ENCODE measurements at regions not wholly inside any gene's neighbourhood (a gene's known extent, or its start where the extent isn't known, plus 50 kb on each side); places are given as distances from the start of the nearest gene placed in this dataset.

GRCh38 chr6:154570505-154570904, 60.0 kb upstream of the CNKSR3 start:
- no TSS peak for BruUV-seq (replicated peaks)
- Histone ChIP-seq H4K20me1 (replicated peaks; ENCODE audit: control insufficient read depth, extremely low read depth, insufficient read depth, low read length) (no peaks in the 10 kb centered on the region), H3K27me3 (ENCODE audit: control insufficient read depth in 2 of 2, insufficient read depth in 2 of 2, low read length in 2 of 2) (no peaks in the 10 kb centered on the region), H3K4me3 (replicated peaks in 1 of 3; ENCODE audit: insufficient read depth in 1 of 3, low read depth in 1 of 3, low read length in 3 of 3) (no peak overlapping the region), H3K27ac (ENCODE audit: insufficient read depth, low read depth, low read length) (no peak overlapping the region), H2AFZ (ENCODE audit: low read depth, low read length) (no peak overlapping the region), H3K36me3 (ENCODE audit: control insufficient read depth in 2 of 2, extremely low read depth in 1 of 2, insufficient read depth in 2 of 2, low read length in 2 of 2) (no peaks in the 10 kb centered on the region), H3K9me1 (replicated peaks; ENCODE audit: control insufficient read depth, extremely low read depth, insufficient read depth, low read length) (no peaks in the 10 kb centered on the region), H3K4me1 (ENCODE audit: control insufficient read depth, extremely low read depth, insufficient read depth, low read length) (peaks cover 16% of the 10 kb centered on the region), H3K4me2 (ENCODE audit: insufficient read depth, low read length) (no peak overlapping the region), H3K79me2 (ENCODE audit: control insufficient read depth, insufficient read depth, low read length) (no peaks in the 10 kb centered on the region), H3K9me3 (replicated peaks; ENCODE audit: control insufficient read depth, insufficient read depth, low read length) (no peaks in the 10 kb centered on the region), H3K9ac (replicated peaks; ENCODE audit: extremely low read depth, insufficient read depth, low read length) (no peak overlapping the region)
- dilution Hi-C loops (cut with MboI; ENCODE audit: extremely low pct_ligation_motif_present, low sequenced_read_pairs) (no loop called here), intact Hi-C loops (cut with micrococcal nuclease) (no loop called here)
- FAIRE-seq = no peak
- no peak for DNase-seq (ENCODE audit: low read depth, low spot score)
- POLR2A ChIA-PET = no interaction called here
- CTCF ChIA-PET = no interaction called here
- TF ChIP-seq, protein P1, sequence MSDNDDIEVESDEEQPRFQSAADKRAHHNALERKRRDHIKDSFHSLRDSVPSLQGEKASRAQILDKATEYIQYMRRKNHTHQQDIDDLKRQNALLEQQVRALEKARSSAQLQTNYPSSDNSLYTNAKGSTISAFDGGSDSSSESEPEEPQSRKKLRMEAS (IDR thresholded peaks at IDR 0.05; ENCODE audit: insufficient read depth, insufficient read length) = no peak
- TF ChIP-seq FOS (IDR thresholded peaks at IDR 0.05; ENCODE audit: borderline replicate concordance, insufficient read depth, low read length) = no peak
- TF ChIP-seq GATA2 (IDR thresholded peaks at IDR 0.05; ENCODE audit: insufficient read depth, insufficient read length, low read depth, low read length) = no peak
- no peak for TF ChIP-seq EZH2 (IDR thresholded peaks at IDR 0.05; ENCODE audit: borderline replicate concordance, low read depth, low read length, severe bottlenecking)
- no peak for TF ChIP-seq POLR2AphosphoS5 (IDR thresholded peaks at IDR 0.05; ENCODE audit: insufficient read depth, low read depth, low read length)
- TF ChIP-seq MYC (IDR thresholded peaks at IDR 0.05; ENCODE audit: low read depth, low read length) = no peak
- no peak for TF ChIP-seq JUN (IDR thresholded peaks at IDR 0.05; ENCODE audit: borderline replicate concordance, insufficient read depth, insufficient read length, low read depth)

DNA sequence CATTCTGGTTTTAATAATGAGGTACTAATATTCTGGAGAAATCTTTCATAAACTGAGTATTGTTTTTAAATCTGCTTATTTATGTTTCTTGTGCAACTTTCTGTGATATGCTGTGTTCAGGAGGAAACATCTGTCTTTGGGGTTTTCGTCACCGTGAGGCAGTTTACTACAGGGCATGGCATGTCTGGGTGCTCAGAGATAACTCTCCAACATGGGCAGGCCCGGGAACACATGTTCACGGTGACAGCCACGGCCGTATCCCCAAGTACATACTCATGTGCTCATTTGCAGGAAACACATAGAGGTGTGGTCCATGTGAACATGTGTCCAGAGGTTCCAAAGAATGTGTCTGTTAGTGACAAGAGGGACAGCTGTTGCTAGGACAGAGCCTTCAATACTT, 62.1 kb upstream of the CNKSR3 start:
- FAIRE-seq (peak; percentile 49), DNase-seq (ENCODE audit: low read depth, low spot score) (no peak)
- TF ChIP-seq POLR2AphosphoS5 (IDR thresholded peaks at IDR 0.05; ENCODE audit: insufficient read depth, low read depth, low read length) (no peak), MYC (IDR thresholded peaks at IDR 0.05; ENCODE audit: low read depth, low read length) (no peak), EZH2 (IDR thresholded peaks at IDR 0.05; ENCODE audit: borderline replicate concordance, low read depth, low read length, severe bottlenecking) (no peak), POLR2A (IDR thresholded peaks at IDR 0.05; ENCODE audit: low read depth, low read length) (no peak), GATA2 (IDR thresholded peaks at IDR 0.05; ENCODE audit: insufficient read depth, insufficient read length, low read depth, low read length) (no peak), FOS (IDR thresholded peaks at IDR 0.05; ENCODE audit: borderline replicate concordance, insufficient read depth, low read length) (no peak), JUN (IDR thresholded peaks at IDR 0.05; ENCODE audit: borderline replicate concordance, insufficient read depth, insufficient read length, low read depth) (no peak), CTCF (IDR thresholded peaks at IDR 0.05; ENCODE audit: extremely low read depth in 1 of 2, insufficient read depth in 1 of 2, low read depth in 1 of 2, low read length in 2 of 2) (no peak)
- TF ChIP-seq, protein P1 (IDR thresholded peaks at IDR 0.05; ENCODE audit: insufficient read depth, insufficient read length) = no peak
- Histone ChIP-seq H3K27ac (ENCODE audit: insufficient read depth, low read depth, low read length) (no peak overlapping the region), H3K9me3 (replicated peaks; ENCODE audit: control insufficient read depth, insufficient read depth, low read length) (no peaks in the 10 kb centered on the region), H3K79me2 (ENCODE audit: control insufficient read depth, insufficient read depth, low read length) (no peaks in the 10 kb centered on the region), H3K9ac (replicated peaks; ENCODE audit: extremely low read depth, insufficient read depth, low read length) (no peak overlapping the region), H3K4me2 (ENCODE audit: insufficient read depth, low read length) (no peak overlapping the region), H3K4me1 (ENCODE audit: control insufficient read depth, extremely low read depth, insufficient read depth, low read length) (peaks cover 16% of the 10 kb centered on the region), H2AFZ (ENCODE audit: low read depth, low read length) (no peak overlapping the region), H3K27me3 (ENCODE audit: control insufficient read depth in 2 of 2, insufficient read depth in 2 of 2, low read length in 2 of 2) (no peaks in the 10 kb centered on the region), H3K36me3 (ENCODE audit: control insufficient read depth in 2 of 2, extremely low read depth in 1 of 2, insufficient read depth in 2 of 2, low read length in 2 of 2) (no peaks in the 10 kb centered on the region), H3K9me1 (replicated peaks; ENCODE audit: control insufficient read depth, extremely low read depth, insufficient read depth, low read length) (no peaks in the 10 kb centered on the region), H3K4me3 (replicated peaks in 1 of 3; ENCODE audit: insufficient read depth in 1 of 3, low read depth in 1 of 3, low read length in 3 of 3) (no peak overlapping the region), H4K20me1 (replicated peaks; ENCODE audit: control insufficient read depth, extremely low read depth, insufficient read depth, low read length) (no peaks in the 10 kb centered on the region)
- ChIA-PET CTCF (interaction anchor here (1.1 to 2.0 kb wide), 3 partner anchors 23 to 81 kb away, joined by 3 to 6 read pairs (median 4); no protein-coding TSS in a partner anchor), POLR2A (no interaction called here)
- BruUV-seq (replicated peaks) = no TSS peak
- intact Hi-C loops (cut with micrococcal nuclease) (no loop called here), dilution Hi-C loops (cut with MboI; ENCODE audit: extremely low pct_ligation_motif_present, low sequenced_read_pairs) (no loop called here)

All from endothelial cell of umbilical vein (primary cell).